Nephron progenitor cell (in vitro differentiated cells): ENCODE measurements at regions not wholly inside any gene's neighbourhood (a gene's known extent, or its start where the extent isn't known, plus 50 kb on each side); places are given as distances from the start of the nearest gene placed in this dataset.
A peak's percentile ranks its signal among the peaks of the same experiment; 100 is the strongest.

Experiments
- DNase-seq: peaks from one replicate; pipeline ENCODE4 v3.0.0; 2021
- H3K27ac Mint-ChIP-seq: 2 replicates; pipeline ENCODE4 v1.8.0; 2021; ENCODE audit warnings: mild to moderate bottlenecking, moderate library complexity, mixed read lengths
- H3K27me3 Mint-ChIP-seq: 2 replicates; pipeline ENCODE4 v1.8.0; 2021; ENCODE audit warnings: mild to moderate bottlenecking, low read depth, mixed read lengths; ENCODE audit not compliant: poor library complexity
- H3K36me3 Mint-ChIP-seq: 2 replicates; pipeline ENCODE4 v1.8.0; 2021; ENCODE audit warnings: low read depth, mixed read lengths
- H3K4me1 Mint-ChIP-seq: 2 replicates; pipeline ENCODE4 v1.8.0; 2021; ENCODE audit warnings: mixed read lengths
- H3K4me3 Mint-ChIP-seq: 2 replicates; pipeline ENCODE4 v1.8.0; 2021; ENCODE audit warnings: mild to moderate bottlenecking, moderate library complexity, mixed read lengths
- H3K9me3 Mint-ChIP-seq: 2 replicates; pipeline ENCODE4 v1.8.0; 2021; ENCODE audit warnings: mild to moderate bottlenecking, moderate library complexity, mixed read lengths
- CTCF ChIP-seq: fragments of 200-600 bp; sonication (generic); IDR thresholded peaks from 2 replicates; pipeline ENCODE4 v1.5.0; 2021; ENCODE audit warnings: antibody characterized with exemption

DNA sequence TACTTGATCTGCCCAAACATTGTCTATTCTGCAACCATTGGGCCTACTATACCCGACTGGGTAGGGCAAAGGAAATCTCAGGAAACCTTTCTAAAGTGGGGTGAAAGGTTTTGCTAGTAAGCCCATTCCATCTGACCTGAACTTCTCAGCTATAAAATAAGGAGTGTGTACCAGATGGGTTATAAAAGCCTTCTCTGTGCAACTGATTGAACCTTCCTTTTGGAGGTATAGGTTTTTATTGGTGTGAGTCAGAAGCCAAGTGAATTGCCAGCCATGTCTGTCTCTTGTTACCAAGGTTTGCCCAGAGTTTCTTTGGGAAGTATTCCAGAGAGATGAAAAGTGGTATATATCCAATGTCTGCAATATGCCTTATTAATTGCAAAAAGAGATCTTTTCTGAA is 1271.0 kb upstream of the WWC1 start:
- Mint-ChIP-seq H3K36me3 (no peaks in the 10 kb centered on the region), H3K4me3 (no peak overlapping the region), H3K4me1 (peaks cover 3% of the 10 kb centered on the region), H3K27me3 (no peaks in the 10 kb centered on the region), H3K27ac (no peak overlapping the region), H3K9me3 (no peaks in the 10 kb centered on the region)
- no peak for TF ChIP-seq CTCF
- no peak for DNase-seq

DNA sequence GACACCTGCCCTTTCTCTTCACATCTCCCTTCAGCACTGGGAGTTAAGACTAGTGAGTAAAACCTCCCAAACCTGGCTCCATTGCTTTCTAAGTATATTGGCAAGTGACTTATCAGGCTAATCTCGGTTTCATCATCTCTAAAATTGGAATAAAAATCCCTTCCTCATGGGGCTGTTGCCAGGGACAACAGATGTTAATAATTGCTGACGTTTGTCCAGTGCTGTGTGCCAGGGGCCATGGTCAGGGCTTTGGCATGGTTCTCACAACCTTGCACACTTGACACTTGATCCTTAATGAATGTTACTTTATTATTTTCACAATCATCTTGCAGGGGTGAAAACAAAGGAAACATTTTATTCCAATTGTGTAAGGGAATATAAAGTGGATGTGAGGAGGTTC is 1262.0 kb upstream of the WWC1 start:
- no peak for TF ChIP-seq CTCF
- Mint-ChIP-seq H3K27ac (no peak overlapping the region), H3K27me3 (no peaks in the 10 kb centered on the region), H3K9me3 (no peaks in the 10 kb centered on the region), H3K36me3 (no peaks in the 10 kb centered on the region), H3K4me3 (no peak overlapping the region), H3K4me1 (peaks cover 5% of the 10 kb centered on the region)
- DNase-seq: no peak

DNA sequence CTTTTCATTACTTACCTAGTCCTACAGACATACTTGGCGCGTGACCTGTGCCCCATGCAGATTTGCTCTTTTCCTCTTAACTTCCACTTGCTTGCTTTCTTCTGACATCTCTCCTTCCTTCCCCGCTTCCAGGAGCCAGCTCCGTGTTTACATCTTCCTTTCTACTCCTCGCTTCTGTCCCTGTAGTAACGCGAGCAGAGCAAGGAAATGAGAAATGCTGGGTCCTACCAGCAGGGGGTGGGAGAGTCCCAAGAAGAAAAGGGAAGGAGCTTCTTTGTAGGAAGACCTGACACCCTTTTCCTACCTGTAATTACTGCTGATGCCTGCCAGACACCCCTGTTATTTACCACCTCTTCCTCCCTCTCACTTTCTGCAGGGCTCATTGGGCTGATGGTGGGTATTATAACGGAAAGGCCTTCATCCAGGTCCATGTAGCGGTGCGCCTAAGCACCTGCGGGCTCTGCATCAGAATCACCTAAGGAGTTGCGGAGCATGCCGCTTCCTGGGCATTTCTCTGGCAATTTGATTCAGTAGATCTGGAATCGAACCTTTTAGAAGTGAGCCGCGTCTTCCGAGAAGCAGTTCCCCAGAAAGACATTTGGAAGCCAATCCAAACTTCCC is 1260.8 kb upstream of the WWC1 start:
- no peaks in the 10 kb centered on the region for H3K27me3 Mint-ChIP-seq
- peak; percentile 47 for DNase-seq
- H3K4me1 Mint-ChIP-seq: peaks cover 5% of the 10 kb centered on the region

DNA sequence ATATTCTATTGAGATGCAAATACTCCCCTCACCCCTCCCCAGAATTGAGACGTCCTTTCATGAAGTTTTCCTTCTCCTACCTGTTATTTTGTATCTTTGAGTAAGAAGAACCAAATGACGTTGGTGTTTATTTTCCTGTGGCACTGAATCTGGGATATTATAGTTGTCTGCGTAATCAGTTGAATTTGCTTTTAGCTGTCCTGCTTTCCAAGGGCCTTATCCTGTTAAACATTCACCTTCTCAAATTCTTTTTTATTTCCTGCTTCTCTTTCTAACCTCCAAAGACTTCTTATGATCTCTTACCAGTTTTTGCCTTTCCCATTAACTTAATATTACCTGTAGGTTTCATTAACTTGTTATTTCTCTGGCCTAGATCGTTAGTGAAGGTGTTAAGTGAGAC is 1254.9 kb upstream of the WWC1 start:
- Mint-ChIP-seq H3K36me3 (no peaks in the 10 kb centered on the region), H3K4me1 (peaks cover 6% of the 10 kb centered on the region), H3K9me3 (no peaks in the 10 kb centered on the region), H3K27ac (no peak overlapping the region), H3K4me3 (no peak overlapping the region), H3K27me3 (peaks cover 4% of the 10 kb centered on the region)
- no peak for DNase-seq
- no peak for TF ChIP-seq CTCF

More for the DNA sequence above, 1260.8 kb upstream of the WWC1 start:
- Mint-ChIP-seq H3K4me3 (no peak overlapping the region), H3K27ac (no peak overlapping the region), H3K9me3 (no peaks in the 10 kb centered on the region), H3K36me3 (no peaks in the 10 kb centered on the region)
- peak; percentile 51 for TF ChIP-seq CTCF

- H3K27me3 Mint-ChIP-seq: no peaks in the 10 kb centered on the region
Observed at GRCh38 chr5:167049043-167049663, 1242.3 kb upstream of the WWC1 start.

More at GRCh38 chr5:167049043-167049663, 1242.3 kb upstream of the WWC1 start:
- DNase-seq: peak; percentile 33
- H3K36me3 Mint-ChIP-seq: no peaks in the 10 kb centered on the region
- H3K9me3 Mint-ChIP-seq: no peaks in the 10 kb centered on the region
- TF ChIP-seq CTCF: peak; percentile 63
- H3K4me3 Mint-ChIP-seq: no peak overlapping the region
- H3K27ac Mint-ChIP-seq: no peak overlapping the region
- H3K4me1 Mint-ChIP-seq: no peaks in the 10 kb centered on the region
